ENCODE measurements at regions not wholly inside any gene's neighbourhood (a gene's known extent, or its start where the extent isn't known, plus 50 kb on each side); places are given as distances from the start of the nearest gene placed in this dataset.
A peak's percentile ranks its signal among the peaks of the same experiment; 100 is the strongest.
"Not testable (repeated sequence)": the region's sequence is repeated elsewhere in the genome, so short reads cannot be mapped to it uniquely, and the experiment has no call there.

GRCh38 chr7:131683536-131684125, 127.2 kb upstream of the PODXL start:
- no peak for DNase-seq (ENCODE audit: low read depth, low spot score)

GRCh38 chr7:131681961-131682360, 125.5 kb upstream of the PODXL start:
- DNase-seq (ENCODE audit: low read depth, low spot score) = no peak

GRCh38 chr7:131679071-131679470, 122.6 kb upstream of the PODXL start:
- DNase-seq (ENCODE audit: low read depth, low spot score) = not testable (repeated sequence)

GRCh38 chr7:131676850-131677249, 120.4 kb upstream of the PODXL start:
- DNase-seq (ENCODE audit: low read depth, low spot score) = not testable (repeated sequence)

- no peak for DNase-seq (ENCODE audit: low read depth, low spot score)
Measured at GRCh38 chr7:131674131-131674530, 117.7 kb upstream of the PODXL start.

GRCh38 chr7:131673576-131673975, 117.1 kb upstream of the PODXL start:
- no peak for DNase-seq (ENCODE audit: low read depth, low spot score)

GRCh38 chr7:131670406-131670805, 114.0 kb upstream of the PODXL start:
- DNase-seq (ENCODE audit: low read depth, low spot score) = no peak

- no peak for DNase-seq (ENCODE audit: low read depth, low spot score)
Measured at GRCh38 chr7:131667699-131668098, 111.3 kb upstream of the PODXL start.

GRCh38 chr7:131665021-131665420, 108.6 kb upstream of the PODXL start:
- DNase-seq (ENCODE audit: low read depth, low spot score) = no peak

- DNase-seq (ENCODE audit: low read depth, low spot score) = no peak
Measured at GRCh38 chr7:131664570-131664969, 108.1 kb upstream of the PODXL start.

GRCh38 chr7:131662301-131662873, 106.0 kb upstream of the PODXL start:
- DNase-seq (ENCODE audit: low read depth, low spot score) = not testable (repeated sequence)

GRCh38 chr7:131657881-131658280, 101.5 kb upstream of the PODXL start:
- no peak for DNase-seq (ENCODE audit: low read depth, low spot score)

- no peak for DNase-seq (ENCODE audit: low read depth, low spot score)
Measured at GRCh38 chr7:131656980-131657723, 100.7 kb upstream of the PODXL start.

GRCh38 chr7:131655866-131656265, 99.4 kb upstream of the PODXL start:
- DNase-seq (ENCODE audit: low read depth, low spot score) = no peak

- DNase-seq (ENCODE audit: low read depth, low spot score) = no peak
Measured at GRCh38 chr7:131655447-131655846, 99.0 kb upstream of the PODXL start.

- peak; percentile 67 for DNase-seq (ENCODE audit: low read depth, low spot score)
Measured at GRCh38 chr7:131654668-131655326, 98.4 kb upstream of the PODXL start.

- DNase-seq (ENCODE audit: low read depth, low spot score) = no peak
Measured at GRCh38 chr7:131654249-131654558, 97.8 kb upstream of the PODXL start.

- DNase-seq (ENCODE audit: low read depth, low spot score) = no peak
Measured at GRCh38 chr7:131653418-131654248, 97.2 kb upstream of the PODXL start.

GRCh38 chr7:131652934-131653333, 96.5 kb upstream of the PODXL start:
- DNase-seq (ENCODE audit: low read depth, low spot score) = no peak

GRCh38 chr7:131652194-131652593, 95.8 kb upstream of the PODXL start:
- no peak for DNase-seq (ENCODE audit: low read depth, low spot score)

- DNase-seq (ENCODE audit: low read depth, low spot score) = no peak
Measured at GRCh38 chr7:131649879-131650278, 93.5 kb upstream of the PODXL start.

- DNase-seq (ENCODE audit: low read depth, low spot score) = no peak
Measured at GRCh38 chr7:131649003-131649541, 92.6 kb upstream of the PODXL start.
